Thymus (tissue), 11 donors: ENCODE measurements at regions not wholly inside any gene's neighbourhood (a gene's known extent, or its start where the extent isn't known, plus 50 kb on each side); places are given as distances from the start of the nearest gene placed in this dataset.

ENCODE experiments used
- DNase-seq, 9 donors: peaks; one replicate each; pipeline ENCODE4 v3.0.0-alpha.2; 2013; ENCODE audit warnings: low spot score in 9 of 9, low read depth in 6 of 9, missing footprints in 1 of 9
- H3K27ac ChIP-seq, 2 donors: one replicate each; pipeline ENCODE4 v1.5.1; 2013; ENCODE audit warnings: control low read depth in 1 of 2, low read depth in 1 of 2, low read length in 1 of 2, mild to moderate bottlenecking in 1 of 2, moderate library complexity in 1 of 2
- H3K27me3 ChIP-seq, 2 donors: one replicate each; pipeline ENCODE4 v1.5.1; 2013; ENCODE audit warnings: low read length in 1 of 2; ENCODE audit not compliant: control insufficient read depth in 2 of 2, insufficient read depth in 1 of 2
- H3K36me3 ChIP-seq, 2 donors: one replicate each; pipeline ENCODE4 v1.5.1; 2013; ENCODE audit warnings: low read length in 1 of 2, mild to moderate bottlenecking in 1 of 2, moderate library complexity in 1 of 2; ENCODE audit not compliant: control insufficient read depth in 2 of 2, insufficient read depth in 2 of 2
- H3K4me1 ChIP-seq, 2 donors: one replicate each; pipeline ENCODE4 v1.5.1; 2013; ENCODE audit warnings: low read length in 2 of 2; ENCODE audit not compliant: control insufficient read depth in 2 of 2, insufficient read depth in 2 of 2
- H3K4me3 ChIP-seq, 2 donors: one replicate each; pipeline ENCODE4 v1.5.1; 2013; ENCODE audit warnings: low read length in 2 of 2, control low read depth in 1 of 2, mild to moderate bottlenecking in 1 of 2
- H3K9me3 ChIP-seq, 2 donors: one replicate each; pipeline ENCODE4 v1.5.1; 2013; ENCODE audit warnings: low read length in 1 of 2, mild to moderate bottlenecking in 1 of 2; ENCODE audit not compliant: control insufficient read depth in 2 of 2, insufficient read depth in 1 of 2
- WGBS: extraction: QIAGEN DNeasy Blood & Tissue Kit; methylation state at CpG from one replicate; pipeline ENCODE4 v1.1.7; 2013; 5-methylcytosine and 5-hydroxymethylcytosine counted together
- donor health status: healthy.

- no peaks in the 10 kb centered on the region for H3K4me1 ChIP-seq
- no peaks in the 10 kb centered on the region for H3K36me3 ChIP-seq
- no peaks in the 10 kb centered on the region for H3K27me3 ChIP-seq
- DNase-seq: no peak
- no peak overlapping the region for H3K4me3 ChIP-seq
- H3K27ac ChIP-seq: no peak overlapping the region
- H3K9me3 ChIP-seq: no peaks in the 10 kb centered on the region
- WGBS: 94% methylated on average over 1 of the region's 1 CpG
Measured at GRCh38 chr4:59629348-59629747, 1570.8 kb upstream of the ADGRL3 start.

GRCh38 chr4:59630235-59630634 is 1569.9 kb upstream of the ADGRL3 start:
- H3K4me1 ChIP-seq: no peaks in the 10 kb centered on the region
- DNase-seq: no peak
- H3K36me3 ChIP-seq: no peaks in the 10 kb centered on the region
- no peak overlapping the region for H3K27ac ChIP-seq
- H3K9me3 ChIP-seq: no peaks in the 10 kb centered on the region
- 93% methylated on average over 3 of the region's 3 CpGs for WGBS
- no peak overlapping the region for H3K4me3 ChIP-seq
- H3K27me3 ChIP-seq: no peaks in the 10 kb centered on the region

GRCh38 chr4:59630922-59631321 is 1569.2 kb upstream of the ADGRL3 start:
- no peaks in the 10 kb centered on the region for H3K4me1 ChIP-seq
- H3K9me3 ChIP-seq: no peaks in the 10 kb centered on the region
- H3K4me3 ChIP-seq: no peak overlapping the region
- H3K36me3 ChIP-seq: no peaks in the 10 kb centered on the region
- H3K27me3 ChIP-seq: no peaks in the 10 kb centered on the region
- H3K27ac ChIP-seq: no peak overlapping the region
- DNase-seq: no peak

- H3K36me3 ChIP-seq: no peaks in the 10 kb centered on the region
- no peak overlapping the region for H3K4me3 ChIP-seq
- WGBS: 95% methylated on average over 1 of the region's 1 CpG
- no peaks in the 10 kb centered on the region for H3K4me1 ChIP-seq
- H3K27ac ChIP-seq: no peak overlapping the region
- H3K9me3 ChIP-seq: no peaks in the 10 kb centered on the region
- no peaks in the 10 kb centered on the region for H3K27me3 ChIP-seq
- DNase-seq: no peak
Measured at GRCh38 chr4:59637596-59637995, 1562.5 kb upstream of the ADGRL3 start.

- DNase-seq: no peak
- H3K27me3 ChIP-seq: no peaks in the 10 kb centered on the region
- H3K4me3 ChIP-seq: no peak overlapping the region
- H3K4me1 ChIP-seq: no peaks in the 10 kb centered on the region
- H3K9me3 ChIP-seq: no peaks in the 10 kb centered on the region
- no peaks in the 10 kb centered on the region for H3K36me3 ChIP-seq
- 89% methylated on average over 1 of the region's 1 CpG for WGBS
- no peak overlapping the region for H3K27ac ChIP-seq
Measured at GRCh38 chr4:59643682-59644081, 1556.4 kb upstream of the ADGRL3 start.

GRCh38 chr4:59644765-59645164 is 1555.4 kb upstream of the ADGRL3 start:
- Histone ChIP-seq H3K9me3 (no peaks in the 10 kb centered on the region), H3K4me3 (no peak overlapping the region), H3K36me3 (no peaks in the 10 kb centered on the region), H3K27ac (no peak overlapping the region), H3K4me1 (no peaks in the 10 kb centered on the region), H3K27me3 (no peaks in the 10 kb centered on the region)
- 98% methylated on average over 3 of the region's 3 CpGs for WGBS
- DNase-seq: no peak

GRCh38 chr4:59646082-59646481 is 1554.0 kb upstream of the ADGRL3 start:
- Histone ChIP-seq H3K36me3 (no peaks in the 10 kb centered on the region), H3K27ac (no peak overlapping the region), H3K4me1 (no peaks in the 10 kb centered on the region), H3K27me3 (no peaks in the 10 kb centered on the region), H3K9me3 (no peaks in the 10 kb centered on the region), H3K4me3 (no peak overlapping the region)
- DNase-seq: no peak
- WGBS: 99% methylated on average over 5 of the region's 5 CpGs

GRCh38 chr4:59647011-59647410 is 1553.1 kb upstream of the ADGRL3 start:
- H3K27ac ChIP-seq: no peak overlapping the region
- no peak overlapping the region for H3K4me3 ChIP-seq
- no peaks in the 10 kb centered on the region for H3K27me3 ChIP-seq
- H3K9me3 ChIP-seq: no peaks in the 10 kb centered on the region
- H3K36me3 ChIP-seq: no peaks in the 10 kb centered on the region
- H3K4me1 ChIP-seq: no peaks in the 10 kb centered on the region
- no peak for DNase-seq
- 91% methylated on average over 2 of the region's 2 CpGs for WGBS

- Histone ChIP-seq H3K9me3 (no peaks in the 10 kb centered on the region), H3K4me1 (no peaks in the 10 kb centered on the region), H3K27me3 (no peaks in the 10 kb centered on the region), H3K4me3 (no peak overlapping the region), H3K27ac (no peak overlapping the region), H3K36me3 (no peaks in the 10 kb centered on the region)
- DNase-seq: no peak
Measured at GRCh38 chr4:59647500-59647899, 1552.6 kb upstream of the ADGRL3 start.

- Histone ChIP-seq H3K27me3 (no peaks in the 10 kb centered on the region), H3K36me3 (no peaks in the 10 kb centered on the region), H3K4me1 (no peaks in the 10 kb centered on the region), H3K4me3 (no peak overlapping the region), H3K9me3 (peaks cover 0 to 2% of the 10 kb centered on the region in 2 donors), H3K27ac (no peak overlapping the region)
- no peak for DNase-seq
- 87% methylated on average over 3 of the region's 3 CpGs for WGBS
Measured at GRCh38 chr4:59650861-59651260, 1549.3 kb upstream of the ADGRL3 start.
